Neural progenitor cell (in vitro differentiated cells): ENCODE measurements at regions not wholly inside any gene's neighbourhood (a gene's known extent, or its start where the extent isn't known, plus 50 kb on each side); places are given as distances from the start of the nearest gene placed in this dataset.

Source experiments
- DNase-seq: peaks from one replicate; pipeline ENCODE4 v3.0.0-alpha.2; 2016; ENCODE audit warnings: low spot score
- H2AFZ ChIP-seq: fragments of 200-600 bp; sonication (generic); replicated peaks from 2 replicates; pipeline ENCODE4 v1.6.1; 2016; ENCODE audit warnings: antibody characterized with exemption
- H3F3A ChIP-seq: fragments of 200-600 bp; sonication (generic); 2 replicates; pipeline ENCODE4 v1.6.1; 2016; ENCODE audit warnings: antibody characterized with exemption, low read depth
- H3K27ac ChIP-seq: fragments of 200-600 bp; sonication (generic); 2 replicates; pipeline ENCODE4 v1.5.1; 2016; ENCODE audit warnings: mild to moderate bottlenecking
- H3K27me3 ChIP-seq: fragments of 200-600 bp; sonication (generic); 2 replicates; pipeline ENCODE4 v1.6.1; 2016; ENCODE audit warnings: mild to moderate bottlenecking, moderate library complexity
- H3K36me3 ChIP-seq: fragments of 200-600 bp; sonication (generic); 2 replicates; pipeline ENCODE4 v1.5.1; 2016
- H3K4me1 ChIP-seq: fragments of 200-600 bp; sonication (generic); 2 replicates; pipeline ENCODE4 v1.6.1; 2016; ENCODE audit warnings: mixed run types
- H3K4me2 ChIP-seq: fragments of 200-600 bp; sonication (generic); 2 replicates; pipeline ENCODE4 v1.6.1; 2016
- H3K4me3 ChIP-seq: fragments of 200-600 bp; sonication (generic); 2 replicates; pipeline ENCODE4 v1.5.1; 2016
- H3K79me2 ChIP-seq: fragments of 200-600 bp; sonication (generic); 2 replicates; pipeline ENCODE4 v1.6.1; 2016; ENCODE audit warnings: low read depth
- H3K9ac ChIP-seq: fragments of 200-600 bp; sonication (generic); 2 replicates; pipeline ENCODE4 v1.6.1; 2016
- H3K9me3 ChIP-seq: fragments of 200-600 bp; sonication (generic); 2 replicates; pipeline ENCODE4 v1.5.1; 2016; ENCODE audit warnings: low read depth
- H4K20me1 ChIP-seq: fragments of 200-600 bp; sonication (generic); 2 replicates; pipeline ENCODE4 v1.6.1; 2016; ENCODE audit warnings: low read depth
- H3K27ac Mint-ChIP-seq: 3 replicates; pipeline ENCODE4 v1.8.0; 2021; ENCODE audit warnings: mixed read lengths
- H3K27me3 Mint-ChIP-seq: 2 replicates; pipeline ENCODE4 v1.8.0; 2022; ENCODE audit warnings: low read depth, mild to moderate bottlenecking, inconsistent platforms, moderate library complexity, mixed read lengths; ENCODE audit not compliant: insufficient read depth
- H3K36me3 Mint-ChIP-seq: 3 replicates; pipeline ENCODE4 v1.8.0; 2021; ENCODE audit warnings: mixed read lengths
- H3K4me1 Mint-ChIP-seq: 3 replicates; pipeline ENCODE4 v1.8.0; 2021; ENCODE audit warnings: mixed read lengths
- H3K4me3 Mint-ChIP-seq: 3 replicates; pipeline ENCODE4 v1.8.0; 2021; ENCODE audit warnings: mild to moderate bottlenecking, moderate library complexity, mixed read lengths
- H3K9me3 Mint-ChIP-seq: 3 replicates; pipeline ENCODE4 v1.8.0; 2020; ENCODE audit warnings: mixed read lengths
- EZH2 ChIP-seq: fragments of 200-600 bp; sonication (generic); IDR thresholded peaks from 2 replicates; pipeline ENCODE4 v1.6.1; 2017; ENCODE audit warnings: antibody characterized with exemption, mild to moderate bottlenecking, moderate library complexity
- EZH2phosphoT487 ChIP-seq: fragments of 200-600 bp; sonication (generic); IDR thresholded peaks from 2 replicates; pipeline ENCODE4 v1.6.1; 2017; ENCODE audit warnings: antibody characterized with exemption
- TF ChIP-seq, protein P1 (sequence below): fragments of 200-600 bp; sonication (generic); IDR thresholded peaks from 2 replicates; pipeline ENCODE4 v1.5.1; 2017; ENCODE audit warnings: antibody characterized with exemption, mild to moderate bottlenecking

DNA sequence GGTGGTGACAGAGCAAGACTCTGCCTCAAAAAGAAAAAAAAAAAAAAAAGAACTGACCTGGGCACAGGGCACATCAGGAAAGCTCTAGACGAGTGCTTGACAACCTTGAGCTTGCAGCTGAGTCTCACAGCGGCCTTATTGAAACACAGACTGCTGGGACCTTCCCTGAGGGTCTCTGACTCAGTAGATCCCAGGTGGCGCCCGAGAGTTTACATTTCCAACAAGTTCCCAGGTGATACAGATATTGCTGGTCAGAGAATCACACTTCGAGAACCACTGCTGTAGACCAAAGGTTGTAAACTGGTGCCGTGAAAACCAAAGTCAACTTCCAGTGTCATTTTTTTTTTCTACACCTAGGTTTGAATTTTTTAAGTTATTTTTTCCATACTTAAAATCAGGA lies 573.2 kb upstream of the MDFIC2 start:
- Mint-ChIP-seq H3K4me3 (no peak overlapping the region), H3K36me3 (no peaks in the 10 kb centered on the region), H3K9me3 (no peaks in the 10 kb centered on the region), H3K4me1 (no peaks in the 10 kb centered on the region), H3K27ac (no peak overlapping the region), H3K27me3 (peaks cover 3% of the 10 kb centered on the region)
- H3F3A ChIP-seq = no peaks in the 10 kb centered on the region
- no peak overlapping the region for H3K4me3 ChIP-seq
- H3K36me3 ChIP-seq = no peaks in the 10 kb centered on the region
- H3K9me3 ChIP-seq = no peaks in the 10 kb centered on the region
- H2AFZ ChIP-seq = no peak overlapping the region
- H3K27ac ChIP-seq = no peak overlapping the region
- H3K4me2 ChIP-seq = no peak overlapping the region
- no peak overlapping the region for H3K9ac ChIP-seq
- no peaks in the 10 kb centered on the region for H3K79me2 ChIP-seq
- no peaks in the 10 kb centered on the region for H3K4me1 ChIP-seq
- H3K27me3 ChIP-seq = no peaks in the 10 kb centered on the region
- DNase-seq = no peak
- TF ChIP-seq EZH2 (no peak), EZH2phosphoT487 (no peak)
- TF ChIP-seq, protein P1, sequence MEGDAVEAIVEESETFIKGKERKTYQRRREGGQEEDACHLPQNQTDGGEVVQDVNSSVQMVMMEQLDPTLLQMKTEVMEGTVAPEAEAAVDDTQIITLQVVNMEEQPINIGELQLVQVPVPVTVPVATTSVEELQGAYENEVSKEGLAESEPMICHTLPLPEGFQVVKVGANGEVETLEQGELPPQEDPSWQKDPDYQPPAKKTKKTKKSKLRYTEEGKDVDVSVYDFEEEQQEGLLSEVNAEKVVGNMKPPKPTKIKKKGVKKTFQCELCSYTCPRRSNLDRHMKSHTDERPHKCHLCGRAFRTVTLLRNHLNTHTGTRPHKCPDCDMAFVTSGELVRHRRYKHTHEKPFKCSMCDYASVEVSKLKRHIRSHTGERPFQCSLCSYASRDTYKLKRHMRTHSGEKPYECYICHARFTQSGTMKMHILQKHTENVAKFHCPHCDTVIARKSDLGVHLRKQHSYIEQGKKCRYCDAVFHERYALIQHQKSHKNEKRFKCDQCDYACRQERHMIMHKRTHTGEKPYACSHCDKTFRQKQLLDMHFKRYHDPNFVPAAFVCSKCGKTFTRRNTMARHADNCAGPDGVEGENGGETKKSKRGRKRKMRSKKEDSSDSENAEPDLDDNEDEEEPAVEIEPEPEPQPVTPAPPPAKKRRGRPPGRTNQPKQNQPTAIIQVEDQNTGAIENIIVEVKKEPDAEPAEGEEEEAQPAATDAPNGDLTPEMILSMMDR = no peak
- no peaks in the 10 kb centered on the region for H4K20me1 ChIP-seq

DNA sequence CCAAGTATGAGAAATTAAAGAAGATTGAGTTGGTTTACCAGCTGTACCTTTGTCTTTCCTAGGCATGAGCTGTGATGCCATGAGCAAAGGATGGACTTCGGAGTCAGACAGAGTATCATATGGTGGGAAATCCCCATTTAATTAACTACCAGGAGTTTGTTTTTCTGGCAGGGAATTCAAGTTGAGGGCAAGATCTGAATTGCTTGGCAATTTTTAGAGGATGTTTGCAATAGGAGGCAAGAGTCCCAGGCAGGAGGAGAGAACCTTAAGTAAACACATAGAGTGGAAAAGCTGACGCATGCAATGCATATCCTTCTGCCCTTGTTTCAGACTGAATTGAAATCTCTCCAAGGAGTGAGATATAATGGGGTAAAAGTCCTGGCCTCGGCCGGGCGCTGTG lies 569.7 kb upstream of the MDFIC2 start:
- Histone ChIP-seq H3K4me3 (no peak overlapping the region), H3K27me3 (no peaks in the 10 kb centered on the region), H3K79me2 (no peaks in the 10 kb centered on the region), H2AFZ (no peak overlapping the region), H3K4me1 (no peaks in the 10 kb centered on the region), H3K9ac (no peak overlapping the region), H3K4me2 (no peak overlapping the region), H3K9me3 (no peaks in the 10 kb centered on the region), H3K27ac (no peak overlapping the region), H3K36me3 (no peaks in the 10 kb centered on the region), H4K20me1 (no peaks in the 10 kb centered on the region), H3F3A (no peaks in the 10 kb centered on the region)
- peaks cover 4% of the 10 kb centered on the region for H3K9me3 Mint-ChIP-seq
- H3K27ac Mint-ChIP-seq = no peak overlapping the region
- H3K4me3 Mint-ChIP-seq = no peak overlapping the region
- TF ChIP-seq EZH2 = no peak
- TF ChIP-seq, protein P1 = no peak
- TF ChIP-seq EZH2phosphoT487 = no peak
- peaks cover 6% of the 10 kb centered on the region for H3K27me3 Mint-ChIP-seq
- H3K4me1 Mint-ChIP-seq = no peaks in the 10 kb centered on the region
- DNase-seq = no peak
- H3K36me3 Mint-ChIP-seq = no peaks in the 10 kb centered on the region

DNA sequence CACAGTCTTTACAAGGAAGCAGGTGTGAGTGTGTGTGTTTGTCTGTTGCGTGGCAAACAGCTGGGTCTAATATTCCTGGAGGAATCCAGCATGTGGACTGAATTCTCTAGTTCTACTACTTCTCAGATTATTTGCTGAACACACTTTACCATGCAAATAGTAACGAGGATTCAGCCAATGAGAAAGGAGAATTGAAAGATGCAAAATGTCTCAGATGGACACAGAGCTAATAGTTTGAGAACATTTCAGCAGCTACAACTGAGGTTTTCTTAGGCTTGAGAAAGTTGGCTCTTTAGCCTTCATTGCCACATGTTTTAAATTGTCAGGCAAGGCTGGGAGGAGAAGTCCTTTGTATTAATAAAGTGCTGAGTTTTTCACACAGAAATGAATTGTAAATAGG lies 568.0 kb upstream of the MDFIC2 start:
- Histone ChIP-seq H3K27ac (no peak overlapping the region), H3K9me3 (no peaks in the 10 kb centered on the region), H4K20me1 (no peaks in the 10 kb centered on the region), H3K27me3 (no peaks in the 10 kb centered on the region), H3K9ac (no peak overlapping the region), H3K79me2 (no peaks in the 10 kb centered on the region), H3K4me2 (no peak overlapping the region), H3K4me3 (no peak overlapping the region), H3K4me1 (no peaks in the 10 kb centered on the region), H2AFZ (no peak overlapping the region), H3F3A (no peaks in the 10 kb centered on the region), H3K36me3 (no peaks in the 10 kb centered on the region)
- DNase-seq = no peak
- H3K4me1 Mint-ChIP-seq = no peaks in the 10 kb centered on the region
- peaks cover 4% of the 10 kb centered on the region for H3K9me3 Mint-ChIP-seq
- TF ChIP-seq EZH2phosphoT487 = no peak
- no peak for TF ChIP-seq EZH2
- TF ChIP-seq, protein P1 = no peak
- H3K4me3 Mint-ChIP-seq = no peak overlapping the region
- H3K27me3 Mint-ChIP-seq = peaks cover 6% of the 10 kb centered on the region
- H3K27ac Mint-ChIP-seq = no peak overlapping the region
- no peaks in the 10 kb centered on the region for H3K36me3 Mint-ChIP-seq
